MV-4-11 (cell line): ENCODE measurements at regions not wholly inside any gene's neighbourhood (a gene's known extent, or its start where the extent isn't known, plus 50 kb on each side); places are given as distances from the start of the nearest gene placed in this dataset.
"Not testable (repeated sequence)": the region's sequence is repeated elsewhere in the genome, so short reads cannot be mapped to it uniquely, and the experiment has no call there.

Source experiments
- DNase-seq: peaks from one replicate; lab custom pipeline; 2025; lab: John Stamatoyannopoulos, UW

DNA sequence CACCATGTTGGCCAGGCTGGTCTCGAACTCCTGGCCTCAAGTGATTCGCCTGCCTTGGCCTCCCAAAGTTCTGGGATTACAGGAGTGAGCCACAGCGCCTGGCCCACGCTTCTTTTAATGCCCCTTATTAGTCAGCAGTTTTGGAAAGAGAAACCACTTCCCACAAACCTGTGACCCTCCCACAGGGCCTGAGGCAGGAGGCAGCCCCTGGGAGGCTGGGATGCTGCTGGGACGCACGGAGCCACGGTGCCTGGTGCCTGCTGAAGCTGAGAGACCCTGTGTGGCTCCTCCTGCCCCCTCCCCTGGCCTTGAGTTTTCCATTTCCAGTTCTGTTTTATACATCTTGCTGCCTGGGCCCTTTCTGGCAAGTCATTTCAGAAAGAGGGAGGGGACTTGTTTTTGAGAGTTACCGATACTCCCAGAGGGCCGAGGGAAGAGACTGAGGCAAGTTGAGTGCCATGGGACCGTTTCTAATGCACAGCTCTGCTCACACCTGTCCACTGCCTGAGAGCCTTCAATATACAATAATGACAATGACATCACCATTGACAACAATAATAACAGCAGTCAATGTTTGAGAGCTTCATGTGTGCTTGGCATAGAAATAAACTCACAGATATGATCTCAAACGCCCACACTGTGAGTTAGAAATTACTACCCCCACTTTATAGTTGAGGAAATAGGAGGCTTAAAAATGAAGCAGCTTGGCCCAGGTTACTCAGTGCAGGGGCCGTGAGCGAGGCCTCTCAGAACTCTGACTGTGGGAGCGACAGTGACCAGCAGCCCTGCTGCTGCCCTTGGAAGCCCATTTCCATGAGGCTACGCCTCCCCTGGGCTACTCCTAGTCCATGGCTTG is 78.1 kb upstream of the YWHAQ start:
- no peak for DNase-seq

DNA sequence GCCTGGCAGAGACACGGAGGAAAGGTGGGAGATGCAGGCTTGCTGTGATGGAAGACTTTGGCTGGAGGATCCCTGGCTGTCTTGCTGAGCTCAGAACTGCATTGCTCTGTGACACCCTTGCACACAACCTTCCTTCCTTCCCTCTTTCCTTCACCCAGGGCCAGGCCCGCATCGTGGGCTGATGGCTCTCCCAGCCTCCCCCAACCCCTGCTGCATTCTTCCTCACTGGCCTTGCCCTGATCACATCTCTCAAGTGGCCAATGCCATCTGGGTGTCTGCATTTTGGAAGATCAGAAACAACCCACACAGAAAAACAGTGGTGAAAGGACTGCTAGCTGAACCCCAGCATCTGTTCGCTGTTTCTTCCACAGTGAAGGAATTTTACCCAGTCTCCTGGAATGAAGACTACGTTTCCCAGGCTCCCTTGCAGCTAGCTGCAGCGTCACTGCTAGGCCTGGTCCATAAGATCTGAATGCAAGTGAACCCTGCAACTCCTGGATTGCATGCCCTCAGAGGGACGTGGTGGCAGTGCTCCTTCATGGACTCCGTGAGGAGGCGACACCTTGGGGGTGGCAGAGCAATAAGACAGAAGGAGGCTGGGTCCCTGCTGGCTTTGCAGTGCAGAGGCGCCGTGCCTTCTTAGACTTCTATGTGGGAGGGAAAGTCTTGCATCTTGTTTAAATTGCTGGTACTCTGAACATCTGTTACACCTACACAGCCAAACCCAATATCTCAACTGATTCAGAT is 78.9 kb upstream of the YWHAQ start:
- no peak for DNase-seq

DNA sequence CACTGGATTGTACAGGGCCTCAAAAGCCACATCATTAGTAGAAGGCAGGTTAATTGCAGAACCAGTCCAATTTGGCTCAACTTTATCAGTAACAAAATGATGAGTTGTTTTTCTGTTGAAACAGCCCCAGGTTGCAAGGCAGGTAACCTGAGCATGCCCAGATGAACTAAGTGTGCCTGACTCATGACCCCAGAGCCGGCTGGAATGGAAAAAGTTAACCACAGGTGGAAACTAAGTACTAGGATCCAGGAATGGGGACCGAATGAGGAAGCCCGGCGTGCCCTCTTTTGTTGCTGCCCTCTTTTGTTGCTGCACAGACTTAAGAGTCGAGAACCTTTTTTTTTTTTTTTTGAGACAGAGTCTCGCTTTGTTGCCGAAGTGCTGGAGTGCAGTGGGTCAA is 79.5 kb upstream of the YWHAQ start:
- DNase-seq, result no peak

DNA sequence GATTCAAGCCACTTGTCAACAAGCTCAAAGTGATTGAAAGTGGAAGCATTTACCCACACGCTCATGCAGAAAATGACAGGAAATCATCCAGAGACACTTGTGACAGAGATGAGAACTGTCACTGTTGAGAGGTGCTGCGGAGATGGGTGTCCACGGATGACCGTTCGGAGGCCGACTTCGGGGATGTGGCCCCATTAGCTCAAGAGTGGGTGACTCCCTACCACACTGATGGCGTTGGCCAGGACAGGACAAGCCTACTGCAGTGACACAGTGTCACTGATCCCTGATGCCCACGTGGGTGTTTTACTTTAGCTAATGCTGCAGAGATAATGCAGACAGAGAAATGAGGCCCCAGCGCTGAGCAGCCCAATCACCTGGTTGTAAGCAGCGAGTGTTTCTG is 81.5 kb upstream of the YWHAQ start:
- no peak for DNase-seq

DNA sequence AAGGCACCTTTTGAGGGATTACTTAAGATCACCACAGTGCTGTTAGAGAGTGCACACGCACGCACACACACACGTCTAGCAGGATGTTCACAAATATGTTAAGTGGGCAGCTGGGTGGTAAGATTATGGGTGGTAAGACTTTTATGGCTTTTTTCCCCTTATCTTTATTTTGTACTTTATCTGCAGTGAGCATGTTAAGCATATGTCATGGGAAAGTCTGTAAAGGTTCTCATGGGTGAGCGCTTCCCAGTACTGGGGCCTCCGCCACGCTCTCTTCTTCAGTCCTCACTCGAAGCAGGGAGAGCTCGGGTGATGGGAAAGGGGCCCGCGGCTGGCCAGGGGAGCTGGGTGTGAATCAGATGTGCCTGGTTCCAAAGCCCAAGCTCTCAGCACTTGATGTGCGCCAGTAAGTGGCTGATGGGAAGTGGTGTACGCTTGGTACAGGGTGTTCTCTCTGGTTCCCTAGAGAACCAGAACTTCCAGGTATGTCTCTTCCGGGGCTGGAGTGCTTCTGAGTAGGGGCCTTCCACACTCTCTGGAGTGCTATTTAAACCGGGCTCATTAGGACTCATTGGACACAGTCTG is 83.9 kb upstream of the YWHAQ start:
- DNase-seq, result no peak

DNA sequence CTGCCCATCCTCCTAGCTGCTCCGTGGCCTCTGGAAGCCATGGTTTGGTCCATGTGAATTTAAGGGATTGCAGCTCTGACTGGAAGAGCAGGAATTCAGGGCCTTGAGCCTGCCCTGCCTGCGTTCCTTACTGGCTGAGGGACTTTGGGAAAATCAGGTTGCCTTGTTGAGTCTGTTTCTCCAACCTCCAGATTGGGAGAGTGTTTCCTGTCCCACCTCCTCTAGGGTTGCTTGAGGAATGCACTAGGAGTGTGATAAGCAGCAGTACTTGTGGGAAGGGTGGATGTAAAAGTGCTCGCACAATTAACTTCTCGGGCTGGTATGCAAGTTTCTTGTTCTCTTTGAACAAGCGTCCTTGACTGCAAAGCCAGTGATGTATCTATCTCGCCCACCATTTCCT is 84.4 kb upstream of the YWHAQ start:
- no peak for DNase-seq

DNA sequence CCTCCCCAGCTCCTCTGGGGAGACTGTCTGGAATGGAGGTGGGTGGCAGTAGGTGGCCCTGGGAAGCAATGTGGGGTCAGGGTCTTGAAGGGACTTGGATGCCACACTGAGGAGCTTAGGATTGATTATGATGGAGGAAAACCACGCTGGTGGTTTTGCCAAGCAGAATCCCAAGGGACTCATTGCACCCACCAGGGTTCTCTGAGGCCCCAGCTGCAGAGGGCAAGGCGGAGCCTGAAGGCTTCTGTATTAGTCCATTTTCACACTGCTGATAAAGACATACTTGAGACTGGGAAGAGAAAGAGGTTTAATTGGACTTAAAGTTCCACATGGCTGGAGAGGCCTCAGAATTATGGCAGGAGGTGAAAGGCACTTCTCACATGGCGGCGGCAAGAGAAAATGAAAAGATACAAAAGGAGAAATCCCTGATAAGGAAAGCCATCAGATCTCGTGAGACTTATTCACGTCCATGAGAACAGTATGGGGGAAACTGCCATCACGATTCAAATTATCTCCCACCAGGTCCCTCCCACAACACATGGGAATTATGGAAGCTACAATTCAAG is 87.2 kb upstream of the YWHAQ start:
- no peak for DNase-seq

DNA sequence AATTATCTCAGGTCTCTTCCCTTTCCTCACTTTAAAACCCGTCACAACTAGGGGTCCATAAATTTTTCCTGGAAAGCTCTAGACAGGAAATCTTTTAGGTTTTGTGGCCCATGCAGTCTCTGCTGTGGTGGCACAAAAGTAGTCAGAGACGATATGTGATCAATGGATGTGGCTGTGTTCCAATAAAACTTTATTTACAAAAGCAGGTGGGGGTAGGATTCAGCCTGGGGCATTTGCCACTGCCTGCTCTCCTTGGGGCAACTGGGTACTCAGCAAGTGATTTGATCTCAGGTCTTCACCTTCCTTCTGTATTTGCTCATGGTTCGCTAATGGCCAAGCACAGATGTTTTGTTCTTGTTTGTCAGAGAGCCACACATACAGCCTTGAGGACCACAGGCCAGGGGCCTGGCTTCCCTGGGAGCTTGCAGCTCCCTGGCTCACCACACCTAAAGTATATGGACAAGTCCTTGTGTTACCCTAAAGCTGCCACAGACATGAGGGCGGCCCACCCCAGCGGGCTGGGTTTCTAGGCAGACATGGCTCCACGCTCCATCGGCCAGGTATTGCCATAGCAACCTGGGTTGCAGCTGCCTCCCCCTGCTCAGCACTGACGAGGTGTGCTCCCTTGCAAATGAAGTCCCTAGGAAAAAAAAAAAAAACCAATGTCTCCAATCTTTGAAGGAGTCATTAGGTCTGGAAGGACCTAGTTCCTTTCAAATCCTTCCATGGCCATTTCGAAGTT is 89.7 kb upstream of the YWHAQ start:
- no peak for DNase-seq

DNA sequence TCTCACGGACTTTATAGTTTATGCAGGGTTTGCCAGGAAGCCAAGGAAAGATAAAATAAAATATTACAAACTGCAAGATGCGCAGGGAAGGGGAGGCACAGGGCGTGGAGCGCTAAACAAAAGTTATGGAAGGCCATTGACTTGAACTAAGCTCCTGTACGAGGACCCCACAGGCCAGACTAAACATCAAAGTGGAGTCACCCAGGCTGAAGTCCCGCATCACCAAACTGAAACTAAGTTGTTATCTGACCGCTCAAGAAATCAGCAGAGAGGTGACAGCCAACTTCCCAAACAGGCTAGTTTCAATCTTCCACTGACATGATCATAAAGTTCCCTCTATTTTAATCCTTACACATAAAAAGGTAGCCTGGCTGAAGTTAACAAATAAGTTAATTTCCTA is 90.5 kb upstream of the YWHAQ start:
- peak; percentile 34 for DNase-seq

DNA sequence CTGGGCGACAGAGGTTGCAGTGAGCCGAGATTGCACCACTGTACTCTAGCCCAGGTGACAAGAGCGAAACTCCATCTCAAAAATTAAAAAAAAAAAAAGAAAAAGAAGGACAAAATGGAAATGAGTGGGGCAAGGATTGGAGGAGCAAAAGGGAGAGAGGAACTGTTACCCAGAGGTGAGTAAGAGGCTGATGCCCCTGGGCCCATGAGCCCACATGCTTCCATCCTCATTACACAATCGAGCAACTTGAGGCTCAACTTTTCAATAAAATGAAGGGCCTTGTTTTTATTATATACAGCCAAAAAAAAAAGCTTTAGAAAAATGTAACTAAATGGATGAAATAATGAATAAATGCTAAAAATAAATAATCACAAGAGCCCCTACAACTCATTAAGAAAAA is 91.7 kb upstream of the YWHAQ start:
- DNase-seq, result peak; percentile 12

DNA sequence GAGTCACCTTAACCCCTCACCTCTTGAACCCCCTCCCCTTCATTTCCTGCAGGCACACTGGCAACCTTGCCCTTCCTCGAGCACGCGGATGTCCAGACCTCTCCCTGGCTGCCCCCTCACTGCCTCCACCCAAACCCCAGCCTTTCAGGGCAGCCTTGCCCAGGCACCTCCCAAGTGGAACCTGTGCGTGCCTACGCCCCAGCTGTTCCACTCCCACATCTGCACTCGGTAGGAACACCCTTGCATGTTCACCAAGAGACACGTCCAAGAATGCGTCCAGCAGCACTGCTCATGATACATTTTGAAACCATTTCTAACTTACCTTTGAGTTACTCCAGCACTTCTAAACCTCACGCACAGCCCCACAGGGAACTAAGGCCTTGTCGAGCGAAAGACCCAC is 93.8 kb upstream of the YWHAQ start:
- no peak for DNase-seq

DNA sequence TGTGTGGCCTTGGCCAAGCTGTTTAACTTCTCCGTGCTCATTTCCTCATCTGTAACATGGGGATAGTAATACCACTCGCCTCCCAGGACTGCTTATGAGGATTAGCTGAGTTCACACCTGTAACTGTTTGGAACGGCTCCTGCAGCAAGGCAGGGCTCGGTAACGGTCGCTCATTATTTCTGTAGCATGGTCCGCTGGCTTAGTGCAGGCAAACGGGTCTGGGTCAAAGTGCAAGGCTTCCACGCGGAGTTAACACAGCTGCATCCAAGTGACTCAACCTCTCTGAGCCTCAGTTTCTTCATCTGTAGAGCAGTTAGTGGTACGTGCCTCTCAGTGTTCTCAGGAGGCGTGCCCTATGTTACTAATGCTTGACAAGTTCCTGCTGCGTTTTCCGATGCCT is 94.3 kb upstream of the YWHAQ start:
- DNase-seq, result no peak

DNA sequence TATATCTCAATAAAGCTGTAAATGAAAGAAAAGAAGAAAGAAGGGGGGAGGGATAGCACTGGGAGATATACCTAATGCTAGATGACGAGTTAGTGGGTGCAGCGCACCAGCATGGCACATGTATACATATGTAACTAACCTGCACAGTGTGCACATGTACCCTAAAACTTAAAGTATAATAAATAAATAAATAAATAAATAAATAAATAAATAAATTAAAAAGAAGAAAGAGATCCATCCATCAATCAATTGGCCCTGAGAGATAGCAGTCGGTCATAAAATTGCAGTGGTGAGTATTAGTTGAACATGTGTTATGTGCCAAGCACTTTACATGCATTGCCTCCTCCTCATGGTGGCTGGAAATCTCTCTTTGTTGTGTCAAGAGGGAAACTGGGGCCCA is 95.2 kb upstream of the YWHAQ start:
- DNase-seq, result not testable (repeated sequence)

DNA sequence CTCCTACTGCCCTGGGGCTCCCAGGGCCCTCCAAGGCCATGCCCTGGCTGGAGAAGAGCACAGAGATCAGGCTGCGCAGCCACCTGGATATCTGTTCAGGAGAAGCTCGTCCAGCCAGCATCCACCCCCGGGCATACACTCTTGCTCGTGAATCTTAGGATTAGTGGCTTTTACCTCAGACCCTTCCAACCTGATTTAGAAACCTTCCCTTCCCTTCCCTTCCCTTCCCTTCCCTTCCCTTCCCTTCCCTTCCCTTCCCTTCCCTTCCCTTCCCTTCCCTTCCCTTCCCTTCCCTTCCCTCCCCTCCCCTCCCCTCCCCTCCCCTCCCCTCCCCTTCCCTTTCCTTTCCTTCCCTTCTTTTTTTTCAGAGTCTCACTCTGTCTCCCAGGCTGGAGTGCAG is 99.7 kb upstream of the YWHAQ start:
- DNase-seq, result not testable (repeated sequence)

DNA sequence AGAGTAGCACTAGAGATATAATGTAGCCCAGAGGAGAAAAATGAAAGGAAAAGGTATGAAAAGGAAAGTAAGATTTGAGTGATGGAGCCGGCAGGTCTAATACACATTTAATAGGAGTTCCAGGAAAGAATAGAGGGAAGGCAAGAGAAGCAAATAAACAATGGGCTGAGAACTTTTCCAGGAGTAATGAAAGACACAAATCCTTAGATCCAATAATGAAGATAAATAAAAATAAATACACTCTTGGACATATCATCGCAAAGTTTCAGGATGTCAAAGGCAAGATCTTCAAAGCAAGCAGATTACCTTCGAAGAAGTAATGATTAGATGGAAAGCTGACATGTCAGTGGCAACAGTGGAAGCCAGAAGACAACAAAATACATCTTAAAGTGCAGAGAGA is 102.0 kb upstream of the YWHAQ start:
- DNase-seq, result no peak

DNA sequence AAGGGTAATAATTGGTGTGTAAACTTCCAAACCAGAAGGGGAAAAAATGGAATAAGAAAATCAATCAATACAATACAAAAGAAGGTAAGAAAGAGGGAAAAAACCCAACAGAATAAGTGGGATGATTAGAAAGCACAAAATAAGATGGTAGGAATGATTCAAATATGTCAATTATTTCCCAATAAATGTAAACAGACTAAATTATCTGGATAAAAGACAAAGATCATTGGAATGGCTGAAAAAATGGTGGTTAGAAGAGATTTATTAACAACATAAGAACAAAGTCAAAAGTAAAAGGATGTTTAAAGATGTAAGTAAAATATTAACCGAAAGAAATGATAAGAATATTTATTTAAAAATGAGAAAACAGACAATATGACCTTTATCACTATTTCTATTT is 103.5 kb upstream of the YWHAQ start:
- no peak for DNase-seq

DNA sequence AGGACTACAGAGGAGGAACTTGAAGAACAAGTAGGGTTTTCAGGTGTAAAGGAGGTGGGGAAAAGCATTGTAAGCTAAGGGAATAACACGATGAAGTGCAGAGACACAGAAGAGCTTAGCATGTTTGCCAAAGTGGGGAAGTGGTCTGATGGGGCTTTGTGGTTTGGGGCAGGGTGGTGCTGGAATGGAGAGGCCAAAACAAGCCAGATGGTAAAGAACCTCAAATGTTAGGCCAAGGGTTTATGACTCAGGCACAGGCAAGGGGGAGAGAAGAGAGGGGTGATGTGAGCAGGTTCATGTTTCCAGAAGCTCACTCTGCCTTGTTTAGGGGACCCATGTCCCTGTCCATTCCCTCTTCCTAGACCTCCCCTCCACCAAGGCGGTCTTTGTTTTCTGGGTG is 104.5 kb upstream of the YWHAQ start:
- DNase-seq, result peak; percentile 91

DNA sequence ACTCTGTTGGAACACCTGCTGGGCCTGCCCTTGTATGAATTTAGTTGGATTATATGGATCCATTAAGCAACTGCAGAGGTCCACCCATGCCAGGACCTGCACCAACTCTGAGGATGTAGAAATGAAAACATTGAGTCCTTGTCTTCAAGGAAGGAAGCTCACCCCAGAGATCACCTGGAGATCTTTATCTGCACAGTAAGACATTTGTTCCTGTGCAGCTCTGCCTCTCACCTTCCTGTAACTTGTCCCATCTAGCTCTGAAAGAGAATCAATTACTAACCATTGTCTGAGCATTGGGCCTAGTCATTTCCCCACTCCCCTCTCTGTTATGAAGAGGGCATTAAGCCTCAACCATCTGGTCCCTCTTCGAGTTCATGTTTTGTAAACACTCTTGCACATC is 105.2 kb upstream of the YWHAQ start:
- no peak for DNase-seq

DNA sequence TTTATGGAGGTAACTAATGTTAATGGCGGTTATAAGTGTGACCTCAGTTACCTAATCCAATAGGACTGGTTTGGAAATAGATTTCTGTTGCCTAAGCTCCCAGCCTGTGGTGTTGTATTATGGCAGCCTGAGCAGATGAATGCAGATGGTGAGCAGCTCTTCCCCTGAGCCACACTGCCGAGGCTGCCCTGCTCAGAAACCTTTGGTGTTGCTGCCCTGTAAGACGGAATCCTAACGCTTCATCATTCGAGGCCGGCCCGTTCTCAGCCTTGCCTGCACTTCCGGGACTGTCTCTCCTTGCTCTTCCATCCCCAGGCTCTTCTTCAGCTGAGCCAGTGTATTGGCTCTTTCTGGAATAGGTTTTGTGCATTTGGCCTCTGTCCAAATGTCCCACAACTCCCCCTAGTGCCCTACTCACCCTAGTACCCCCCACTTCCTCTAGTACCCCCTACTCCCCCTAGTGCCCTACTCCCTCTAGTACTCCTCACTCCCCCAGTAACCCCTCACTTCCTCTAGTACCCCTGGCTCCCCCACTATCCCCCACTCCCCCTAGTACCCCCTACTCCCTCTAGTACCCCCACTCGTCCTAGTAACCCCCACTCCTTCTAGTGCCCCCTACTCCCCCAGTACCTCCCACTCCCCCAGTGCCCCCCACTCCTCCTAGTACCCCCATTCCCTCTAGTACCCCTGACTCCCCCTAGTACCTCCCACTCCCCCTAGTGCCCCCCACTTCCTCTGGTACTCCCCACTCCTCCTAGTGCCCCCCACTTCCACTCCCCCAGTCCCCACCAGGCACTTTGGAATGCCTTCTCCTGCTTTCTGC is 106.0 kb upstream of the TAF1B start:
- peak; percentile 26 for DNase-seq

DNA sequence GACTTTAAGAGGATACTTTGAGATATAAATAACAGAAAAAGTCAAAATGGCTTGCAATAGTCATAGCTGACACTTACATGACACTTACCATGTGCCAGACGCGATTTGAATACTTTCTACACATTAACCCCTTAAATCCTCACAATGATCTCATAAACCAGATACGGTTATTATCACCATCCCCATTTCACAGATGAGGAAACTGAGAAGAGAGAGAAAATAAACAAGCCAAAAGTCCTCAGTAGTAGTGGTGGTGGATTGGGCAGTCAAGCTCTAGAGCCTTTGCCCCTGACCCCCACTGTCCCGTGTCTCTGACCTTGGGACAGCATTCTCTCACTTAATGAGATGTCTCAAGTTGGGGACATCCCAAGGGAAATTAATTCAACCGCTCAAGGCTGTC is 105.2 kb upstream of the TAF1B start:
- DNase-seq, result no peak
